GM18507 (cell line): ENCODE measurements at regions not wholly inside any gene's neighbourhood (a gene's known extent, or its start where the extent isn't known, plus 50 kb on each side); places are given as distances from the start of the nearest gene placed in this dataset.
"Not testable (repeated sequence)": the region's sequence is repeated elsewhere in the genome, so short reads cannot be mapped to it uniquely, and the experiment has no call there.

Experiments used
- DNase-seq: peaks from one replicate; pipeline ENCODE4 v3.0.0; 2011; ENCODE audit warnings: low read depth; ENCODE audit not compliant: insufficient read length; ENCODE audit errors: extremely low spot score
- FAIRE-seq: peaks from 2 replicates; lab custom pipeline; 2011; peaks lifted over from hg19 to GRCh38; lab: Jason Lieb, UNC

GRCh38 chr1:55893155-55893554 is 678.0 kb upstream of the USP24 start:
- FAIRE-seq = no peak

GRCh38 chr1:55888685-55889317 is 673.6 kb upstream of the USP24 start:
- FAIRE-seq = no peak

More at GRCh38 chr1:55893155-55893554, 678.0 kb upstream of the USP24 start:
- no peak for DNase-seq

GRCh38 chr1:55886856-55887712 is 671.9 kb upstream of the USP24 start:
- DNase-seq = no peak

More at GRCh38 chr1:55888685-55889317, 673.6 kb upstream of the USP24 start:
- no peak for DNase-seq

GRCh38 chr1:55885619-55886018 is 670.5 kb upstream of the USP24 start:
- DNase-seq = no peak
- no peak for FAIRE-seq

More at GRCh38 chr1:55886856-55887712, 671.9 kb upstream of the USP24 start:
- FAIRE-seq = no peak

- no peak for DNase-seq
Measured at GRCh38 chr1:55882931-55883330, 667.8 kb upstream of the USP24 start.

GRCh38 chr1:55879346-55879745 is 664.2 kb upstream of the USP24 start:
- FAIRE-seq = no peak
- no peak for DNase-seq

More at GRCh38 chr1:55882931-55883330, 667.8 kb upstream of the USP24 start:
- FAIRE-seq = no peak

GRCh38 chr1:55877437-55878232 is 662.5 kb upstream of the USP24 start:
- no peak for DNase-seq
- no peak for FAIRE-seq

- no peak for FAIRE-seq
- DNase-seq = no peak
Measured at GRCh38 chr1:55876276-55877060, 661.3 kb upstream of the USP24 start.

- FAIRE-seq (no peak), DNase-seq (no peak)
Measured at GRCh38 chr1:55870106-55870505, 654.9 kb upstream of the USP24 start.

- FAIRE-seq = no peak
- no peak for DNase-seq
Measured at GRCh38 chr1:55869065-55869464, 653.9 kb upstream of the USP24 start.

- DNase-seq = no peak
- FAIRE-seq = no peak
Measured at GRCh38 chr1:55868026-55868425, 652.9 kb upstream of the USP24 start.

- FAIRE-seq = no peak
- DNase-seq = no peak
Measured at GRCh38 chr1:55867304-55867843, 652.2 kb upstream of the USP24 start.

- FAIRE-seq = not testable (repeated sequence)
Measured at GRCh38 chr1:55865778-55866177, 650.6 kb upstream of the USP24 start.

GRCh38 chr1:55864251-55864650 is 649.1 kb upstream of the USP24 start:
- DNase-seq (no peak), FAIRE-seq (no peak)

More at GRCh38 chr1:55865778-55866177, 650.6 kb upstream of the USP24 start:
- DNase-seq = not testable (repeated sequence)

GRCh38 chr1:55861676-55862340 is 646.6 kb upstream of the USP24 start:
- DNase-seq = no peak
- FAIRE-seq = no peak

GRCh38 chr1:55860798-55861519 is 645.8 kb upstream of the USP24 start:
- FAIRE-seq = no peak

GRCh38 chr1:55860326-55860725 is 645.2 kb upstream of the USP24 start:
- DNase-seq (no peak), FAIRE-seq (no peak)

More at GRCh38 chr1:55860798-55861519, 645.8 kb upstream of the USP24 start:
- no peak for DNase-seq

GRCh38 chr1:55854911-55855310 is 639.7 kb upstream of the USP24 start:
- FAIRE-seq (no peak), DNase-seq (no peak)
